Parathyroid adenoma (tissue), 2 donors: ENCODE measurements at regions not wholly inside any gene's neighbourhood (a gene's known extent, or its start where the extent isn't known, plus 50 kb on each side); places are given as distances from the start of the nearest gene placed in this dataset.

Experiments
- H2AFZ ChIP-seq: fragments of 300-600 bp; sonication (generic); one replicate; pipeline ENCODE4 v1.7.0; 2017; ENCODE audit warnings: antibody characterized with exemption, mild to moderate bottlenecking
- H3K27ac ChIP-seq: fragments of 300-600 bp; sonication (generic); one replicate; pipeline ENCODE4 v1.7.0; 2017
- H3K27me3 ChIP-seq: fragments of 300-600 bp; sonication (generic); one replicate; pipeline ENCODE4 v1.7.0; 2017; ENCODE audit warnings: low read length; ENCODE audit not compliant: control insufficient read depth, insufficient read depth
- H3K36me3 ChIP-seq: fragments of 300-600 bp; sonication (generic); one replicate; pipeline ENCODE4 v1.7.0; 2017; ENCODE audit warnings: low read length; ENCODE audit not compliant: control insufficient read depth, insufficient read depth
- H3K4me1 ChIP-seq: fragments of 300-600 bp; sonication (generic); one replicate; pipeline ENCODE4 v1.7.0; 2017; ENCODE audit warnings: control low read depth
- H3K4me2 ChIP-seq: fragments of 300-600 bp; sonication (generic); one replicate; pipeline ENCODE4 v1.7.0; 2017; ENCODE audit warnings: low read length
- H3K4me3 ChIP-seq: fragments of 300-600 bp; sonication (generic); one replicate; pipeline ENCODE4 v1.7.0; 2017; ENCODE audit warnings: low read depth, low read length
- H3K79me2 ChIP-seq: fragments of 300-600 bp; sonication (generic); one replicate; pipeline ENCODE4 v1.7.0; 2017; ENCODE audit warnings: control low read depth
- H3K9ac ChIP-seq: fragments of 300-600 bp; sonication (generic); one replicate; pipeline ENCODE4 v1.7.0; 2017; ENCODE audit warnings: mild to moderate bottlenecking
- H3K9me3 ChIP-seq: fragments of 300-600 bp; sonication (generic); one replicate; pipeline ENCODE4 v1.7.0; 2017; ENCODE audit warnings: low read length; ENCODE audit not compliant: control insufficient read depth
- TF ChIP-seq, protein P1 (sequence below): fragments of 300-600 bp; sonication (generic); IDR thresholded peaks from one replicate; pipeline ENCODE4 v1.7.0; 2017; ENCODE audit warnings: antibody characterized with exemption, mild to moderate bottlenecking
- donor health status: primary hyperparathyroidism.

GRCh38 chr6:79804732-79805131 lies 142.6 kb downstream of the ELOVL4 start:
- TF ChIP-seq, protein P1, sequence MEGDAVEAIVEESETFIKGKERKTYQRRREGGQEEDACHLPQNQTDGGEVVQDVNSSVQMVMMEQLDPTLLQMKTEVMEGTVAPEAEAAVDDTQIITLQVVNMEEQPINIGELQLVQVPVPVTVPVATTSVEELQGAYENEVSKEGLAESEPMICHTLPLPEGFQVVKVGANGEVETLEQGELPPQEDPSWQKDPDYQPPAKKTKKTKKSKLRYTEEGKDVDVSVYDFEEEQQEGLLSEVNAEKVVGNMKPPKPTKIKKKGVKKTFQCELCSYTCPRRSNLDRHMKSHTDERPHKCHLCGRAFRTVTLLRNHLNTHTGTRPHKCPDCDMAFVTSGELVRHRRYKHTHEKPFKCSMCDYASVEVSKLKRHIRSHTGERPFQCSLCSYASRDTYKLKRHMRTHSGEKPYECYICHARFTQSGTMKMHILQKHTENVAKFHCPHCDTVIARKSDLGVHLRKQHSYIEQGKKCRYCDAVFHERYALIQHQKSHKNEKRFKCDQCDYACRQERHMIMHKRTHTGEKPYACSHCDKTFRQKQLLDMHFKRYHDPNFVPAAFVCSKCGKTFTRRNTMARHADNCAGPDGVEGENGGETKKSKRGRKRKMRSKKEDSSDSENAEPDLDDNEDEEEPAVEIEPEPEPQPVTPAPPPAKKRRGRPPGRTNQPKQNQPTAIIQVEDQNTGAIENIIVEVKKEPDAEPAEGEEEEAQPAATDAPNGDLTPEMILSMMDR = no peak
- Histone ChIP-seq H3K27me3 (no peaks in the 10 kb centered on the region), H3K4me2 (no peak overlapping the region), H2AFZ (no peak overlapping the region), H3K9me3 (no peaks in the 10 kb centered on the region), H3K9ac (no peak overlapping the region), H3K27ac (no peak overlapping the region), H3K4me3 (no peak overlapping the region), H3K36me3 (no peaks in the 10 kb centered on the region), H3K79me2 (no peaks in the 10 kb centered on the region), H3K4me1 (peaks cover 4% of the 10 kb centered on the region)

DNA sequence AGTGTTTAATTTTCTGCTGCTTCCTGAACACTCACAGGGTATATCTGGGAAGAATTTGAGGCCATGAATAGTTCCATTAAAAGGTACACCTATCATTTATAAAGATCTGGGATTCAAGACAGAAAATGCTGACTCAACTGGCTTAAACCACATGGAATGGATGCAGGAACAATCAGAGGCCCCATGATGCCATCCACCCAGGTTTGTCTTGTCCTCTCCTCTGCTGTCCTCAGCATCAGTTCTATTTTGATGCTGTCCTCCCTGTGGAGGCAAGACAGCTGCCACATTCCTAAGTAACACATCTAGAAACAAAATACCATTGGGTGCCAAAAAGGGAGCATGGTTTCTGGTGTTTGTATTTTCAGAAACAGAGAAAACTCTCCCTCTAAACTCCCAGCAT lies 143.4 kb downstream of the ELOVL4 start:
- TF ChIP-seq, protein P1 = no peak
- H3K27ac ChIP-seq = no peak overlapping the region
- no peaks in the 10 kb centered on the region for H3K79me2 ChIP-seq
- no peak overlapping the region for H3K4me3 ChIP-seq
- H3K9me3 ChIP-seq = no peaks in the 10 kb centered on the region
- no peak overlapping the region for H3K4me2 ChIP-seq
- H3K36me3 ChIP-seq = no peaks in the 10 kb centered on the region
- H3K4me1 ChIP-seq = peaks cover 4% of the 10 kb centered on the region
- no peak overlapping the region for H3K9ac ChIP-seq
- no peaks in the 10 kb centered on the region for H3K27me3 ChIP-seq
- no peak overlapping the region for H2AFZ ChIP-seq

GRCh38 chr6:79802657-79803300 lies 144.6 kb downstream of the ELOVL4 start:
- H3K27ac ChIP-seq = no peak overlapping the region
- H3K4me1 ChIP-seq = no peaks in the 10 kb centered on the region
- H2AFZ ChIP-seq = no peak overlapping the region
- no peak overlapping the region for H3K9ac ChIP-seq
- H3K36me3 ChIP-seq = no peaks in the 10 kb centered on the region
- H3K4me2 ChIP-seq = no peak overlapping the region
- H3K79me2 ChIP-seq = no peaks in the 10 kb centered on the region
- H3K4me3 ChIP-seq = no peak overlapping the region
- TF ChIP-seq, protein P1 = no peak
- no peaks in the 10 kb centered on the region for H3K27me3 ChIP-seq
- no peaks in the 10 kb centered on the region for H3K9me3 ChIP-seq

GRCh38 chr6:79801362-79801761 lies 146.0 kb downstream of the ELOVL4 start:
- no peak overlapping the region for H3K4me3 ChIP-seq
- H3K4me2 ChIP-seq = no peak overlapping the region
- peaks cover 2% of the 10 kb centered on the region for H3K4me1 ChIP-seq
- TF ChIP-seq, protein P1 = no peak
- no peaks in the 10 kb centered on the region for H3K36me3 ChIP-seq
- H3K79me2 ChIP-seq = no peaks in the 10 kb centered on the region
- H3K9me3 ChIP-seq = no peaks in the 10 kb centered on the region
- H2AFZ ChIP-seq = no peak overlapping the region
- no peak overlapping the region for H3K27ac ChIP-seq
- H3K9ac ChIP-seq = no peak overlapping the region
- H3K27me3 ChIP-seq = no peaks in the 10 kb centered on the region

DNA sequence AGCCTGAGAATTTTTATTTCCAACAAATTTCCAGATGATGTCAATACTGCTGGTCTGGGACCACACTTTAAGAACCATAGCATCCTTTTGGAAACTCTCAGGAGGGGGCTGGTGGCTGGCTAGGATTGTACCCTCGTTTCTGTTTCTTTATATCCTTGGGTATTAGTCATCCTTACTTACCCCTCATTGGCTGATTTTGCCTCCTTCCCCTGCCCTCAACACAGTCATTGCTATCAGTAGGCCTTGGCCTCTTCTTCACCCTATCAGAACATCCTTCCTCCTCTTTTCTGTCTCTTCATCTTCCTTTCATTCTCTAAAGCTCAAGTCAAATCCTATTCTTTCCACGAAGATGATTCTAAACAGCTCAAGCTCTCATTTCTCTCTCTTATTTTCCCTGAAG lies 148.5 kb downstream of the ELOVL4 start:
- Histone ChIP-seq H3K9ac (no peak overlapping the region), H3K4me3 (no peak overlapping the region), H3K4me1 (peaks cover 3% of the 10 kb centered on the region), H3K79me2 (no peaks in the 10 kb centered on the region), H3K27ac (no peak overlapping the region), H3K4me2 (no peak overlapping the region), H3K36me3 (no peaks in the 10 kb centered on the region), H2AFZ (no peak overlapping the region), H3K27me3 (no peaks in the 10 kb centered on the region), H3K9me3 (no peaks in the 10 kb centered on the region)
- TF ChIP-seq, protein P1 = no peak
